ENCODE measurements at regions not wholly inside any gene's neighbourhood (a gene's known extent, or its start where the extent isn't known, plus 50 kb on each side); places are given as distances from the start of the nearest gene placed in this dataset.

- Histone ChIP-seq H3K4ac (ENCODE audit: low read depth, low read length) (no peak overlapping the region), H3K27ac (ENCODE audit: insufficient read length, low read depth, low read length) (no peak overlapping the region), H3T11ph (ENCODE audit: low read length) (no peak overlapping the region), H3K56ac (ENCODE audit: insufficient read length, low read depth, low read length) (no peak overlapping the region), H4K91ac (ENCODE audit: insufficient read length, low read depth, low read length) (no peak overlapping the region), H2BK15ac (ENCODE audit: low read depth, low read length) (no peak overlapping the region), H2AFZ (ENCODE audit: low read length) (no peak overlapping the region), H3K9me3 (ENCODE audit: control insufficient read depth, low read depth, low read length) (peaks cover 89% of the 10 kb centered on the region), H4K8ac (replicated peaks; ENCODE audit: insufficient read length, low read depth, low read length) (no peak overlapping the region), H3K14ac (ENCODE audit: insufficient read depth, low read length) (no peak overlapping the region), H3K9ac (ENCODE audit: extremely low read depth, insufficient read length, low read length) (no peak overlapping the region), H2BK5ac (ENCODE audit: insufficient read length, low read length) (no peak overlapping the region), H3K23ac (ENCODE audit: insufficient read length, low read depth, low read length) (no peak overlapping the region), H2BK12ac (ENCODE audit: insufficient read length, low read depth, low read length) (no peak overlapping the region), H4K20me1 (ENCODE audit: control insufficient read depth, insufficient read depth, insufficient read length) (no peaks in the 10 kb centered on the region), H3K18ac (ENCODE audit: insufficient read length, low read depth, low read length) (no peak overlapping the region), H3K27me3 (ENCODE audit: insufficient read depth, low read length) (no peaks in the 10 kb centered on the region), H2BK120ac (ENCODE audit: low read depth, low read length, poor library complexity, severe bottlenecking) (no peak overlapping the region), H3K79me1 (ENCODE audit: insufficient read depth, low read depth, low read length, poor library complexity, severe bottlenecking) (no peaks in the 10 kb centered on the region), H2BK20ac (ENCODE audit: low read depth, low read length, poor library complexity, severe bottlenecking) (no peak overlapping the region), H3K79me2 (ENCODE audit: insufficient read depth, low read length) (no peaks in the 10 kb centered on the region), H3K4me1 (ENCODE audit: insufficient read depth, low read length) (no peaks in the 10 kb centered on the region), H3K23me2 (ENCODE audit: insufficient read length, low read depth, low read length, poor library complexity, severe bottlenecking) (no peaks in the 10 kb centered on the region), H2AK5ac (ENCODE audit: insufficient read length, low read length) (no peak overlapping the region), H3K4me2 (ENCODE audit: insufficient read depth, insufficient read length, low read length) (no peak overlapping the region), H4K5ac (ENCODE audit: insufficient read length, low read depth, low read length) (no peak overlapping the region)
- Mint-ChIP-seq H3K27ac (no peak overlapping the region), H3K36me3 (ENCODE audit: insufficient read depth in 1 of 3, low read depth in 3 of 3) (peaks cover 11 to 25% (median 15%) of the 10 kb centered on the region in 3 experiments; a peak in 6 of 7 replicates), H3K4me1 (no peaks in the 10 kb centered on the region), H3K27me3 (ENCODE audit: low read depth) (peaks cover 1% of the 10 kb centered on the region; the same call in 1 of the 2 replicates), H3K4me3 (no peak overlapping the region; a peak in 1 of 5 replicates), H3K9me3 (peaks cover 97 to 100% of the 10 kb centered on the region in 2 experiments)
- TF ChIP-seq CTCF (conservative IDR thresholded peaks at IDR 0.05) = no peak
- WGBS (ENCODE audit: extremely low coverage, insufficient read length, low lambda C conversion rate) = no CpG with 5 or more reads among the region's 15 CpGs
- no peak for DNase-seq
These were observed 345.8 kb downstream of the ALG10 start for GRCh38 chr12:34368079-34368478.

Measured in H9 (cell line).